Esophagus (tissue), 2 donors: ENCODE measurements at regions not wholly inside any gene's neighbourhood (a gene's known extent, or its start where the extent isn't known, plus 50 kb on each side); places are given as distances from the start of the nearest gene placed in this dataset.
"Not testable (repeated sequence)": the region's sequence is repeated elsewhere in the genome, so short reads cannot be mapped to it uniquely, and the experiment has no call there.

Experiments
- H3K27ac ChIP-seq, 2 donors: one replicate each; pipeline ENCODE4 v1.5.1; 2013; ENCODE audit warnings: low read depth in 2 of 2, mild to moderate bottlenecking in 2 of 2, inconsistent platforms in 1 of 2, low read length in 1 of 2, moderate library complexity in 1 of 2
- H3K27me3 ChIP-seq, 2 donors: one replicate each; pipeline ENCODE4 v1.6.1; 2013; ENCODE audit warnings: low read length in 2 of 2, control low read depth in 1 of 2, mild to moderate bottlenecking in 1 of 2; ENCODE audit not compliant: insufficient read depth in 2 of 2, control insufficient read depth in 1 of 2
- H3K36me3 ChIP-seq, 2 donors: one replicate each; pipeline ENCODE4 v1.6.1; 2013; ENCODE audit warnings: low read length in 1 of 2; ENCODE audit not compliant: control insufficient read depth in 2 of 2, insufficient read depth in 2 of 2
- H3K4me1 ChIP-seq, 2 donors: one replicate each; pipeline ENCODE4 v1.6.1; 2013; ENCODE audit warnings: low read length in 1 of 2; ENCODE audit not compliant: control insufficient read depth in 2 of 2, insufficient read depth in 2 of 2
- H3K4me3 ChIP-seq, 2 donors: one replicate each; pipeline ENCODE4 v1.5.1; 2013; ENCODE audit warnings: low read length in 2 of 2, mild to moderate bottlenecking in 2 of 2, low read depth in 1 of 2, moderate library complexity in 1 of 2
- H3K9me3 ChIP-seq, 2 donors: one replicate each; pipeline ENCODE4 v1.6.1; 2013; ENCODE audit warnings: mild to moderate bottlenecking in 2 of 2, low read depth in 1 of 2, low read length in 1 of 2, moderate library complexity in 1 of 2; ENCODE audit not compliant: control insufficient read depth in 2 of 2, insufficient read depth in 1 of 2
- WGBS, 2 donors: extraction: QIAGEN DNeasy Blood & Tissue Kit; methylation state at CpG; one replicate each; pipeline ENCODE4 v1.1.7; 2013; 5-methylcytosine and 5-hydroxymethylcytosine counted together
- donor health status: healthy with polysubstance abuse.
- donor health status: Bipolar disorder and iron deficiency.

DNA sequence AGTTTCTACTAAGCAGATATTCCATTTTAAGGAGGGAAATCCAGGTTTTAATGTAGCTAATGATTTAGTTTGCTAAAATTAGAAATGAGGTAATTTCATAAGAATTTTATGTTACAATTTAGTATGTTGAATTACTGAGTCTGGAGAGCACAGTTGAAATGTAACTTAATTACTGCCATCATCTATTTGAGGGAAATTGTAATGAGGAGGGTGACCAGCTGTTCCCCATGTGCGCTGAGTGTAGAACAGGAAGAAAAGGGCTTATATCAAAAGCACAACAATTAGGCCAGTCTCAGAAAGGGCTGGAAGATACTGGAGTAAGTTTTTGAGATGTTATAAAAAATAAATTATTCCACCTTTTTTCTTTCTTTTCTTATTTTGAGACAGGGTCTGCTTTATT, 735.1 kb upstream of the GOT2 start:
- 78 to 81% methylated on average over 1 of the region's 1 CpG for WGBS, 2 donors
- H3K9me3 ChIP-seq, result no peaks in the 10 kb centered on the region
- H3K4me1 ChIP-seq, result no peaks in the 10 kb centered on the region

DNA sequence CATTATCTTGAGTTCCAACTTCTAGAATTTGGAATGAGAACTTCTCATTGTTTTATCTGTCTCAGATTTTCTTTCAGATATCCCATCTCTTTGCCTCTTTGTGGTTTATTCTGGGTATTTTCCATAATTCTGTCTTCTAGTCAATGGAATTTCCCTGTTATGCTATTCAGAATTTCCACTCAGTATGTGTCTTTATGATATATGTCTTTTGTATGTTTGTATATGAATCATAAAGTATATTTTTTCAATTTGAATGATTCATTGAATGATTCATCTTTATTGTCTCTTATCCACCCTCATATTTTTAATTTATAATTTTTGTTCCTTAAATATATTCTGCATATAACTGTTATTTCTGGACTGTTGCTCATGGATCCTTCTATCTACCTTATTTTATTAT, 729.7 kb upstream of the GOT2 start:
- Histone ChIP-seq H3K27me3 (no peaks in the 10 kb centered on the region), H3K36me3 (no peaks in the 10 kb centered on the region), H3K4me1 (no peaks in the 10 kb centered on the region), H3K9me3 (no peaks in the 10 kb centered on the region), H3K4me3 (no peak overlapping the region), H3K27ac (no peak overlapping the region)

More for the DNA sequence above, 735.1 kb upstream of the GOT2 start:
- H3K27me3 ChIP-seq, result no peaks in the 10 kb centered on the region
- no peaks in the 10 kb centered on the region for H3K36me3 ChIP-seq
- H3K4me3 ChIP-seq, result no peak overlapping the region
- H3K27ac ChIP-seq, result no peak overlapping the region

GRCh38 chr16:59459806-59460205, 725.7 kb upstream of the GOT2 start:
- no peak overlapping the region for H3K4me3 ChIP-seq
- no peaks in the 10 kb centered on the region for H3K27me3 ChIP-seq
- H3K9me3 ChIP-seq, result no peaks in the 10 kb centered on the region
- H3K36me3 ChIP-seq, result no peaks in the 10 kb centered on the region
- H3K27ac ChIP-seq, result no peak overlapping the region
- WGBS, 2 donors, result 81 to 83% methylated on average over 5 of the region's 5 CpGs
- H3K4me1 ChIP-seq, result no peaks in the 10 kb centered on the region

GRCh38 chr16:59455497-59455896, 721.4 kb upstream of the GOT2 start:
- Histone ChIP-seq H3K27me3 (no peaks in the 10 kb centered on the region), H3K4me1 (no peaks in the 10 kb centered on the region), H3K9me3 (peaks cover 0 to 4% of the 10 kb centered on the region in 2 donors), H3K36me3 (no peaks in the 10 kb centered on the region), H3K27ac (no peak overlapping the region), H3K4me3 (no peak overlapping the region)
- WGBS, 2 donors, result 86 to 89% methylated on average over 1 of the region's 1 CpG

- not testable (repeated sequence) for H3K4me1 ChIP-seq, H3K27ac ChIP-seq, H3K9me3 ChIP-seq, H3K36me3 ChIP-seq, H3K4me3 ChIP-seq, H3K27me3 ChIP-seq
- 84 to 93% methylated on average over 5 of the region's 5 CpGs for WGBS, 2 donors
Measured at GRCh38 chr16:59450513-59450912, 716.4 kb upstream of the GOT2 start.

- Histone ChIP-seq H3K4me3 (no peak overlapping the region), H3K9me3 (no peaks in the 10 kb centered on the region), H3K27me3 (no peaks in the 10 kb centered on the region), H3K36me3 (no peaks in the 10 kb centered on the region), H3K27ac (no peak overlapping the region), H3K4me1 (no peaks in the 10 kb centered on the region)
- 53 to 72% methylated on average over 2 of the region's 2 CpGs for WGBS, 2 donors
Measured at GRCh38 chr16:59440502-59440901, 706.4 kb upstream of the GOT2 start.

- WGBS, 2 donors, result 28 to 43% methylated on average over 3 of the region's 3 CpGs
- Histone ChIP-seq H3K4me3 (no peak overlapping the region), H3K36me3 (no peaks in the 10 kb centered on the region), H3K27me3 (no peaks in the 10 kb centered on the region), H3K9me3 (no peaks in the 10 kb centered on the region), H3K27ac (no peak overlapping the region), H3K4me1 (no peaks in the 10 kb centered on the region)
Measured at GRCh38 chr16:59432896-59433295, 698.8 kb upstream of the GOT2 start.

DNA sequence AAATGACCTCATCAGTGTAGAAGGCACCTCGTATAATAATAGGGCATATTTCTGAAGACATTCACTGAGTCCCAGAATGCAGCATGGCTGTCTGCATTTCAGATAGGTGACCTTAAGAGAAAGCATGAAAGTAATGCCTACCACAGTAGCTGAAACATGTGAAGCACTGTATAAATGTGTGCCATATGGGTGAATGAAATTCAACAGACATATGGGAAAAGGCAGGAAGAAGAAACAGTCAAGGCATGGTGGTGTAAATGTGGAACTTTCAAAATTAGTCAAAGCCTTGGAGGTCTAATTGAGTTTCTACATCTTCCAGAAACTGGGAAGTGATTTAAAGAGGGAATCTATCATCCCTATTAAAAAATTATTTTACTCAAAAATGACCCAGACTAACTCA, 698.2 kb upstream of the GOT2 start:
- Histone ChIP-seq H3K4me1 (no peaks in the 10 kb centered on the region), H3K4me3 (no peak overlapping the region), H3K36me3 (no peaks in the 10 kb centered on the region), H3K27me3 (no peaks in the 10 kb centered on the region), H3K9me3 (no peaks in the 10 kb centered on the region), H3K27ac (no peak overlapping the region)
- WGBS, 2 donors, result 67 to 71% methylated on average over 1 of the region's 1 CpG

GRCh38 chr16:59424714-59425273, 690.7 kb upstream of the GOT2 start:
- Histone ChIP-seq H3K36me3 (no peaks in the 10 kb centered on the region), H3K4me3 (no peak overlapping the region), H3K9me3 (no peaks in the 10 kb centered on the region), H3K27me3 (no peaks in the 10 kb centered on the region), H3K4me1 (no peaks in the 10 kb centered on the region), H3K27ac (no peak overlapping the region)
- 37 to 41% methylated on average over 2 of the region's 2 CpGs for WGBS, 2 donors

DNA sequence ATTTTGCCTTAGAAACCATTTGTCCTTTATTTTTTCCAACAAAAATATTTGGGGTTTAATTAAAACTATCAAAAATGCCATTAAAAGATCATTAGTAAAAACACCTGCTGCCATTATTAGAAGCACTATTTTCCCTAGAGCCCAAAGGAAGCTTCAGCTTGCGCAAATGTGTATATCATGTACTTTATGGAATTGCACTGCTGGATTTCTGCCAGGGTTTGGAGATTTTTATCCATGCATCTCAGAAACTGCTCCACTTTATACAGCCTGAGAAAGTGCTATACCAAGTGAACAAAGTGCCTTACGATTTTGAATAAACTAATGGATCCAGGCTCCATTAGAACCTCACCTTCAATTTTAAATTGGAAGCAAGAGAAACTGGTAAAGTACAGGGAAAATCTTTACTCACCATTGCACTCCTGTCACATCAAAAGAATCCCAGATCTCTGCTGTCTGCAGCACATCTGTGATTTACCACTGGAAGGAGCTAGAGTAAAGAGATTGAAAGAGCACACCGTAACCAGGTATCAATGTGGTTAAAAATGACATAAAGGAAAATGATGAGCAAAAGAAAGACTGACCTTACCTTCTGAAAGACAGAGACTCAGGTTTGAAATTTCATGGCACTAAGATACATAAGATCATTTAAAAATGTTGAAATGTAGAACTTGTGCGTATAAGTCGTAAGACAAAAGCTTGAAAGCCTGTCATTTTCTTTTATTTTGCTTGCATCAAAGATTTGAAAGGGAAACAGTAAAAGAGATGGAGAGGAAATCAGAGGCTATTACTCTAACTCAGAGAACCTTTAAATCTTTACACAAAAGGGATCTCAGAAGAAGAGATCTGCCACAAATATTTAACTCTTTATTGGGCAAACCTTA, 678.1 kb upstream of the GOT2 start:
- no peaks in the 10 kb centered on the region for H3K4me1 ChIP-seq
- 36 to 45% methylated on average over 5 of the region's 5 CpGs for WGBS, 2 donors

More for the DNA sequence above, 678.1 kb upstream of the GOT2 start:
- Histone ChIP-seq H3K9me3 (no peaks in the 10 kb centered on the region), H3K4me3 (no peak overlapping the region), H3K27me3 (no peaks in the 10 kb centered on the region), H3K36me3 (no peaks in the 10 kb centered on the region), H3K27ac (no peak overlapping the region)
